Left kidney (tissue), 1 donor: ENCODE measurements at regions not wholly inside any gene's neighbourhood (a gene's known extent, or its start where the extent isn't known, plus 50 kb on each side); places are given as distances from the start of the nearest gene placed in this dataset.

Source experiments
- DNase-seq: peaks from one replicate; pipeline ENCODE4 v3.0.0-alpha.2; 2013

GRCh38 chr1:11414926-11415538 lies 63.9 kb upstream of the DISP3 start:
- no peak for DNase-seq

GRCh38 chr1:11417162-11417561 lies 61.8 kb upstream of the DISP3 start:
- DNase-seq = no peak

GRCh38 chr1:11418056-11418455 lies 60.9 kb upstream of the DISP3 start:
- DNase-seq = no peak

GRCh38 chr1:11421443-11421842 lies 57.5 kb upstream of the DISP3 start:
- no peak for DNase-seq

- no peak for DNase-seq
Observed at GRCh38 chr1:11422686-11423085, 56.3 kb upstream of the DISP3 start.

- no peak for DNase-seq
Observed at GRCh38 chr1:11426617-11427016, 52.3 kb upstream of the DISP3 start.

GRCh38 chr1:11428789-11429188 lies 50.2 kb upstream of the DISP3 start:
- no peak for DNase-seq
